ELF-1 (cell line): ENCODE measurements at regions not wholly inside any gene's neighbourhood (a gene's known extent, or its start where the extent isn't known, plus 50 kb on each side); places are given as distances from the start of the nearest gene placed in this dataset.
A peak's percentile ranks its signal among the peaks of the same experiment; 100 is the strongest.

ENCODE experiments used
- DNase-seq: peaks from one replicate; pipeline ENCODE4 v3.0.0-alpha.2; 2016; ENCODE audit warnings: low read depth, low spot score

GRCh38 chr17:34168989-34169388 is 86.1 kb upstream of the CCL2 start:
- no peak for DNase-seq

GRCh38 chr17:34169496-34169895 is 85.6 kb upstream of the CCL2 start:
- no peak for DNase-seq

GRCh38 chr17:34171245-34171818 is 83.8 kb upstream of the CCL2 start:
- DNase-seq = peak; percentile 81

DNA sequence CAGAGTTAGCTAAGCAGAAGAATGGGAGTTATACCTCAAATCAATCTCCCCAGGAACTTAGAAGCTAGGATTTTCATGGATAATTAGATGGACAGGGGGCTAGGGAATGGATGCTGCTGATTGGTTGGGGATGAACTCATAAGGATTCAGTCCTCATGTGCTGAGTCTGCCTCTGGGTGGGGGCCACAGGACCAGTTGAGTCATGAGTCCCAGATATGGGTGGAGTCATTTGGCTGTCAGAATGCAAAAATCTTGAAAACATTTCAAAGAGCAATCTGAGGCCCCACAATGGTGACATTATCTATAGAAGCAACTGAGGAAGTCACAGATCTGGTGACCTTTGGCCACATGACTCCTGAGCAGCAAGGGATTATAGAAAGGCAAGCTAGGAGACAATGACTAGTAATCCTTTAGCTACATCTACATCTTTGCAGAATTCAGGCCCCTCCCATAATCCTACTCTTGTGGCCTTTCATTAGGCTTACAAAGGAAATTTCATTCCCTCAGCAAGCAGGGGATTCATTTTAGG is 82.6 kb upstream of the CCL2 start:
- no peak for DNase-seq

- no peak for DNase-seq
Measured at GRCh38 chr17:34173241-34173640, 81.8 kb upstream of the CCL2 start.

GRCh38 chr17:34174496-34174895 is 80.6 kb upstream of the CCL2 start:
- DNase-seq = no peak

DNA sequence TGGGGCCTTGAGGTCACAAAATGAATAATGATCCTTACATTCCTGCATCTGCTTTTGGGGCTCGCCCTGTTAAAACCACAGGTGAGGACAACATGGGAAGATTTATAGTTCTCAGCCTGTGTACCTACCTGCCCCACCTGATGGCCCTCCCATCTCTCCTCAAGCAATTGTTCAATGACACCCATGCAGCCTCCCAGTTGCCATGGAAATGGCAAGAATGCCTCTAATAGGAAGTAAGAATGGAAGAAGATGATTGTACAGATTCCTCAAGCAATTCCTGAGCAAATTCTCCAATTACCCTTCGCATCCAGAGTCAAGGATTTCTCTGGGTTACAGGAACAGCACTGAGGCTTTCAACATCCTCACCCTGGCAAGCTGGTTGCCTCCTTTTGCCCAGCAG is 78.6 kb upstream of the CCL2 start:
- no peak for DNase-seq

GRCh38 chr17:34177642-34178041 is 77.4 kb upstream of the CCL2 start:
- no peak for DNase-seq

DNA sequence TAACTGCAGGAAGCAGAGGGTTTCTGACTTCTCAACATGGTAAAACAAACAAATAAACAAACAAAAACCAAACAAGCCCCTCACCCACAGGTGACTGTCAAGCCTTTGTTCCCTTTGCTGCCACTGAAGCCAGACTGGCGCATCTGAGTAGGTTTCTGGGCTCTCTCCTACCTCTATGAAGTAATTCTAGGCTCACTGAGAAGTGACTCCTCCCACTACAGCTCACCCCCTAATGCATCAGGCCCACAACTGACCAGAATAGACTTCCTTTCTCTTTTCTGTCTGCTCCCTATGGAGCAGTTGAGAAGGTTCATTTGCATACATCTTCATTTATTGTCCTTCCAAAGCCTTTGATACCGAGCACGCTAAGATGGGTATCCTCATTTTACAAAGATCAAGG is 77.0 kb upstream of the CCL2 start:
- DNase-seq = peak; percentile 53

- no peak for DNase-seq
Measured at GRCh38 chr17:34182036-34182803, 72.9 kb upstream of the CCL2 start.

DNA sequence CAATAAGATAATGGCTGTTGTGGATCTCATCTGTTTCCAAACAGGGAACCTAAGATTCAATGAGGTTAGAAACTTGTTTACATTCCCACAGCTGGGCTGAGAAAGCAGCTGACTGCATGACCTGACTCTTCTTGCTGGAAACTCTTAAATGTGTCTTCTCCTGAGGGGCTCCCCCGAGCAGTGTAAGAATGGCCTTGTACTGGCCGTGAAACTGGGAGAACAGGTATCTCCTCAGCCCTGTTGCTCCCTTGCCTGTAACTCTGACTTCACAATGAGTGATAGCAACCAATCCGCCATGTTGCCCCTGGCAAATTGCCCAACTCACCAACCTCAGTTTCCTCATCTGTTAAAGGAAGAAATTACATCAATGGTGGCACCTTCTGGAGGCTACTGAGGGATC is 59.1 kb upstream of the CCL2 start:
- peak; percentile 78 for DNase-seq

DNA sequence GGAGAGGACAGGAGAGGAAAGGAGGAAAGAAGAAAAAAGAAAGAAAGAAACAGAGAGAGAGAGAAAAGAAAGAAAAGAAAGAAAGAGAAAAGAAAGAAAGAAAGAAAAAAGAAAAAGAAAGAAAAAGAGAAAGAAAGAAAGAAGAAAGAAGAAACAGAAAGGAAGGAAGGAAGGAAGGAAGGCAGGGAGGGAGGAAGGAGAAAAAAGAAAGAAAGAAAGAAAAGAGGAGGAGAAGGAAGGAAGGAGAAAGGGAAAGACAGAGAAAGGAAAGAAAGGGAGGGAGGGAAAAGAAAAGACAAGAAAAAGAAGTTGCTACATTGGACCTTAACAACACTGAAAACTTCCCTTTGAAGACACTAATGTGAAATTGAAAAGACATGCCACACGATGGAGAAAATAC is 56.6 kb upstream of the CCL2 start:
- no peak for DNase-seq

- DNase-seq = no peak
Measured at GRCh38 chr17:34199454-34199853, 55.6 kb upstream of the CCL2 start.

DNA sequence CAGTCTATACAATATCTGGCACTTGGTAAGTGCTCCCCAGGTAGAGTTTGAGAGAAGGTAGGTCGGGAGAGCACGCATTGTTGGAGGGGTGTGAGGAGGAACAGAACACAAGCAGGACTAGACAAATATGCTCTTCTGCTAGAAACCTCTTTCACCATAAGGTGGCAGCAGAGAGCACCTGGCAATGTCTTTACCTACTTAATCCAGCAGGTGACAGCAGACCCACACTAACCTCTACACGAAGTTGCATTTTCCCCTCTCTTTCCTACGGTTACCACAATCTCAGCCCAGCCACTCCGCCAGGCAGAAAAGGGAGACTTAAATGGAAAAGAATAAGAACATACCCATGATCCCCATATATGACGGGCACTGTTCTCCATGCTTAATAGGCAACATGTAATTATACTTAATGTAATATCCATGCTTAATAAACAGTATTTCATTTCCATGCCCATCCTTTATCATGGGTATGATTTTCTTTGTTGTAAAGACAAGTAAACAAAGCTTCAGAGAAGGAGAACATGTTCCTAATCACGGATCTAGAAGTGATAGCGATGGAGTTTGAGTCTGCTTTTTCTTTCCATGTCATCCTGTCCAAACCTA is 55.1 kb upstream of the CCL2 start:
- peak; percentile 87 for DNase-seq

- DNase-seq = no peak
Measured at GRCh38 chr17:34201225-34201624, 53.9 kb upstream of the CCL2 start.

GRCh38 chr17:34201767-34202166 is 53.3 kb upstream of the CCL2 start:
- no peak for DNase-seq

DNA sequence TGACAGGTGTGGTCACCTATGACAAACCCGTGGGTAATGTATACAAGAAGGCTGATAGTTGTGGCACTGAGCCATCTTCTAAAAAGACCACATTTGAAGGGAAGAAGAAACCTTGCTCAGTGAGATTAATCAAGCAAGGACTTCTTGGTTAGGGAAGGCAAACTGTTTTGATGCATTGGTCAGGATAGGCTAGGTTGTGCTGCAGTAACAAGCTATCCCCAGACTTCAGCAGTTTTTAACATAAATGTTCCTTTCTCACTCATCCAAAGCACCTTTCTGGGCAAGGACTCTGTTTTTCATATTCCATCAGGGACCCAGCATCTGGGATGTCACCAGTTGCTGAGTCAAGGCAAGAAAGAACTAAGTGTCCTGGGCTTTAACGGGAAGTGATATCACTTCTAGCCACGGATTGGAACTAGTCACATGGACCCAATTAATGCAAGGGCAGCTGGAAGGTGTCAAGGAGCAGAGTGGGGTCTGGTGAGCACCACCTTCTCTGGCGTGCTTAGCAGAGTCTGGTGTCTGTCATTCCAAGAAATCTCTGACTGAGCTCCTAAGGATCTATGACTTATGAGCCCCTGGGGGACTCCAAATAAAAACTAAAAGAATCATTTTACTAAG is 52.0 kb upstream of the CCL2 start:
- no peak for DNase-seq

DNA sequence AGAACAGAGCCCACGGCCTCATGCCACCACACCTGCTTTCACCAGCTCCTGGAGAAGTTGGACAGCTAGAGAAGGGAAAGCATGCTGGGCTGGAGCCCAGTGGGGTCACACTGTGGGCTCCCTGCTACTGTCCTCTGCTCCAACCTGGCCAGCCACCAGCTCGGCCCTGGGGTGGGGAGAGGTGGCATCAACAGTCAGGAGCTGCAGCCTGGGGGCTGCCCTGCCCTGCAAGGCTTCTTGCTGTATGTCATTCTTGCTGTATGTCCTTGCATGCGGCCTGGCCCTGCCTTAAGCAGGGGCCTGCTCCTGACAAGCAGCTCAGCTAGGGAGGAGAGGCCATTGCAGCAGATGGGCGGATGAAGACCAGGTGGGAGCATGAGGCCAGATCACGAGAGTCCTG is 50.7 kb upstream of the CCL2 start:
- DNase-seq = no peak
